DMS153 treated with DMSO at 0.1 percent for 48 hours (cell line): ENCODE measurements at regions not wholly inside any gene's neighbourhood (a gene's known extent, or its start where the extent isn't known, plus 50 kb on each side); places are given as distances from the start of the nearest gene placed in this dataset.
"Not testable (repeated sequence)": the region's sequence is repeated elsewhere in the genome, so short reads cannot be mapped to it uniquely, and the experiment has no call there.

ENCODE experiments used
- DNase-seq: peaks from one replicate; lab custom pipeline; 2025; ENCODE audit not compliant: unreplicated experiment; lab: John Stamatoyannopoulos, UW

GRCh38 chr17:64773386-64773835 is 111.3 kb upstream of the SMURF2 start:
- no peak for DNase-seq

- DNase-seq = no peak
These were observed 110.8 kb upstream of the SMURF2 start for GRCh38 chr17:64772845-64773299.

GRCh38 chr17:64771980-64772844 is 110.1 kb upstream of the SMURF2 start:
- no peak for DNase-seq

GRCh38 chr17:64769712-64770111 is 107.6 kb upstream of the SMURF2 start:
- no peak for DNase-seq

GRCh38 chr17:64767269-64767997 is 105.3 kb upstream of the SMURF2 start:
- no peak for DNase-seq

GRCh38 chr17:64765191-64765889 is 103.2 kb upstream of the SMURF2 start:
- no peak for DNase-seq

DNA sequence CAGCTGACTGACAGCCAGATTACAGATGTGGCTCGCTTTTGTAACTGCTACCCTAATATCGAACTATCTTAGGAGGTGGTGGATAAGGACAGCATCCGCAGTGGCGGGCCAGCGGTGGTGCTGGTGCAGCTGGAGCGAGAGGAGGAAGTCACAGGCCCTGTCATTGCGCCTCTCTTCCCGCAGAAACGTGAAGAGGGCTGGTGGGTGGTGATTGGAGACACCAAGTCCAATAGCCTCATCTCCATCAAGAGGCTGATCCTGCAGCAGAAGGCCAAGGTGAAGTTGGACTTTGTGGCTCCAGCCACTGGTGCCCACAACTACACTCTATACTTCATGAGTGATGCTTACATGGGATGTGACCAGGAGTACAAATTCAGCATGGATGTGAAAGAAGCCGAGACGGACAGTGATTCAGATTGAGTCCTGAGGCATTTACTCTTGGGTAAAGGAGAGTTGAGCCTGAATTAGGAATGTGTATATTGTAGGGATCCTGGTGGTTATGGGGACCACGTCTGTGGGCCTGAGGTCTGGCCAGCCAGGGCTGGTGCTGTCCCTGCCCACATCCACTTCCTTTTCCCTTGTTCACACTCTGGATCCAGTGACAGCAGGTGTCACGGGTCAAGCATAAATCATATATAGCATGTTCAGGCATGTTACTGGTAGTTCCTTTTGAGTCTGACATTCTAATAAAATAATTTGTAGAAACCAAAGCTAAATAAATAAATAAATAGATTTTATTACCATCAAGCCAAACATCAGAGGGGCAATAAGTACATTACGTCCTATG is 89.0 kb upstream of the SMURF2 start:
- DNase-seq = no peak

DNA sequence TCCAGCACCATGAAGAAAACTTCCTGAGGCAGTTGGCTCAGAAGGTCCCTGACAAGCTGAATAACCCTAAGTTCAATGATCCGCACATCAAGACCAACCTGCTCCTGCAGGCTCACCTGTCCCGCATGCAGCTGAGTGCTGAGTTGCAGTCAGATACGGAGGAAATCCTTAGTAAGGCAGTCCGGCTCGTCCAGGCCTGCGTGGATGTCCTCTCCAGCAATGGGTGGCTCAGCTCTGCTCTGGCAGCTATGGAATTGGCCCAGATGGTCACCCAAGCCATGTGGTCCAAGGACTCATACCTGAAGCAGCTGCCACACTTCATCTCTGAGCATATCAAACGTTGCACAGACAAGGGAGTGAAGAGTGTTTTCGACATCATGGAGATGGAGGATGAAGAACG is 88.4 kb upstream of the SMURF2 start:
- DNase-seq = no peak

DNA sequence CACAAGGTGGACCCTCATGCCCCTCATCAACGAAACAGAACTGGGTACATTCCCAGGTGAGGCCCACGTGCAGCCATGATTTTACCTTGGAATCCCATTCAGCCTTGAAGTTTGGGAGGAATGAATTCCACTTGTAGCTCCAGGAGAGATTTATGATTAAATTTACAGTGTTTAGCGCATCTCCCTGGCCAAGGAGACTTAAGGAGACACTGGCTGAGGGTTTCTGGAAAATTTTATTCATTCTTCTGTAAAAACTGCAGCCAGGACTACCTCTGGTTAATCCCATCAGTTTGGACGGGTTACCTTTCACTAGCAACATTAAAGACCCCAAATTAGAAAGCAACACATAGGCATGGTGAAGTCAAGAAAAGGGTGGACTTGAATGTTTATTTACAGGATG is 87.2 kb upstream of the SMURF2 start:
- DNase-seq = no peak

GRCh38 chr17:64747938-64748540 is 85.9 kb upstream of the SMURF2 start:
- no peak for DNase-seq

DNA sequence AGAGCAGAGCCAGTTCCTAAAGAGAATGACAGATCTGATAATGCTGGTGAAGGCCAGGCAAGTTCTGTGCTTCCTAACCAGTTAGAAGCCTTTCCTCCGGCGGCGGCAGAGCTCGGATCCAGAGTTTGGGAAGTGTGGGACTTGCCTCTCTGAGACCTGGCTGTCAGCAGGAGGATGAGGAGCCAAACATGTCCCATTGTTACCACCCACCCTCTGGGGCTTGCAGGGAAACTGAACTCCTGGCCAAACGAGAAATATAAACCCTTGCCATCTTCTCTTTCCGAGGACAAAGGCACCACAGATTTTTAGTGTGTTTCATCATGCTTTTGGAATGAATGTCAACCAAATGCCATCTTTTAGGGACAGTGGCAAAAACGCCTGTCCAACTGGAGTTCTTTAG is 80.2 kb upstream of the SMURF2 start:
- no peak for DNase-seq

- not testable (repeated sequence) for DNase-seq
These were observed 79.8 kb upstream of the SMURF2 start for GRCh38 chr17:64741916-64742315.

DNA sequence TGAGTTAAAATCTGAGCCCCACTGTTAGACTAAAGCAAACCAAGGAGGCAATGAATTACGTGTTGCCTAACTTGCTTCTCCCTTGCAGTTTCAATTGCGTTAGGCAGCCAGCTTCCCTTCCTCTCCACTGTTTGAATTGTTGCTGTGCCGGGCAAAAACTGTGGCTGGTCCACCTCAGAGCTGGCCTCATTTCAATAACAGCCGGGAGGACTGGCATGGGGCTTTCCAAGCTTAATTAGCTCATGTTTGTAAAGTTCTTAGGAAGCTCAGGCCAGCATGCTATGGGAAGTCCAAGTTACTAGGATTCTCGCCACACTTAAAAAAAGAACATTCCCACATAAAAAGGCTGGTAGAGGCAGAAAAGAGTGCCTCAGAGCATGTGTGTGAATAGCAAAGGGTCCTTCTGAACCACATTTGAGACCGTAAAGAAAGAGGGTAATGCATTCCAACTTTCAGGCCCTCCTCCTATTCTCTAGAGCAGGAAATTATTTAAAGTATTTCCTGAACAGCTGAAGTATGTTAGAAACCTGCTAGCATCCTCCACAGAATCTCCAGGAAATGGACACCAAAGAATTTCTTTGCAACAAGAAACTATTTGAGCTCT is 79.0 kb upstream of the SMURF2 start:
- DNase-seq = no peak

- DNase-seq = no peak
These were observed 77.4 kb upstream of the SMURF2 start for GRCh38 chr17:64739316-64740058.

- DNase-seq = no peak
These were observed 74.8 kb upstream of the SMURF2 start for GRCh38 chr17:64736804-64737492.

DNA sequence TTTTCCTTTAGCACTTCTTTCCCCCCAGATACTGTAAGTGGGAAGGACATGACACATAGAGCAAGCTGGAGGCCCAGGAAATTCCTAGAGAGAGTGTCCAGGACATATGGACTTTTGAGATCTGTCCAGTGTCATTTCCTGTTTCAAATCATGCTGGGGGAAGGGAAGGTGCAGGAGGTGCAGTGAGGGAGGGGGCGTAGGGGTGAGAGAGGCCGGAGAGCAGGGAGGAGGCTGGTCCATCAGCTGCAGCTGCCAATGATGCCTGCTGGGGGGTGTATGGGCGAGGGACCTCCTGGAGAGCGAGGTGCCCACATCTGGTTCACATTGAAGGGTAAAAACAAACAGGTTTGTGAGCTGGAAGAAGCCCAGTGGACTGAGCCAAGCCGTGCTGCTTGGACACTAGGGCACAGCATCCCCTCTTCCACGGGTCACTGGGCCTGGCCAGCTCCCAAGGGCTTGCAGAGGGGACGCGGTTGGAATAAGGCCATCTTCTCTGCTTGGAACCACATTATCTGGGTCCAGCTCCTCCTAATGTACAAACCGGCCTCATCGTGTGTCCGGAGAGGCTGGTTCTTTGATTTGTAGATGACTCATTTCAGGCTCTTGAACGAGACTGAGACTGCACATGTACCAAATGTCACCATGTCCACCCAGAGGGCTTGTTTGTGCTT is 70.4 kb upstream of the SMURF2 start:
- DNase-seq = no peak

GRCh38 chr17:64730023-64730422 is 67.9 kb upstream of the SMURF2 start:
- not testable (repeated sequence) for DNase-seq

DNA sequence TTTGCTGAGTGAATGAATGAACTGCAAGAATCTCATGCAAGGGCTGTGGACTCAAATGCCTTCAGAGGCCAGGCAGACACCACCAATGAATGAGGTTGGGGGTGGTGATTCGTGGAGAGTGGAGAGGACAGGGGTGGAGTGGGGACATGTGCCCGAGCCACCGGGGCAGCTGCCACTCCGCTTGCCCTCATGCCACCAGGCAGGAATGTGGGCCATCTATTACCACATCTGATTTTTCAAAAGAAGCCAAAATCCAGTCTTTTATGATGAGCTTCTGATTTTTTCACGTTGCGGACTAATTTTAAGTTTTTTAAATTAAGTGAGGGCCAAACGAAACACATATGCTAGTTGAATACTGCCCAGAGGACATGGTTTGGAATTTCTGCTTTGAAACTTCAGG is 67.1 kb upstream of the SMURF2 start:
- no peak for DNase-seq
